ENCODE measurements at regions not wholly inside any gene's neighbourhood (a gene's known extent, or its start where the extent isn't known, plus 50 kb on each side); places are given as distances from the start of the nearest gene placed in this dataset.

DNA sequence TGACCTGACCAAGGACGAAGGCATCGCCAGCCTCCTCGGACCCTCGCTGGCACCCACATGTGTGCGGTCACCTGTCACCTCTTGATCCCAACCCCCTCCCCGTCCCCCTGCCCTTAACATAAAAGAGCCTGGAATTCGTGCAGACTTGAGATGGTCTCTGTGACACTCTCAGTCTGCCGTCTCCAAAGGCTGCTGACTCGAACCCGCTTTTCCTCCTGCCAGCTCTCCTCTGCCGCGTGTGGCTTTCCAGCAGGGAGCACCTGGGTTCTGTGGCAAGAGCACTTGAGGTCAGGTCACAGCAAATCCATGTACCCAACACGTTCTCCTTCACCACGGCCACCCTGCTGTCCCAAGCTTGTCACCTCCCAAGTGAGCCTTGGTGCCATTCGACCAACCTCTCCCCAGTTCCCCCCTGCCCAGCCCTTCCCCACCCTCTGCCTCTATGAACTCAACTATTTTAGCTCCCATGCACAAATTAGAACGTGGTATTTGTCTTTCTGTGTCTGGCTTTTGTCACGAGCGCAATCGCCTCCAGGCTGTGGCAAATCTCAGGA is 207.6 kb downstream of the BRD1 start:
- no peak overlapping the region for H3K27ac ChIP-seq (ENCODE audit: poor library complexity, severe bottlenecking)

DNA sequence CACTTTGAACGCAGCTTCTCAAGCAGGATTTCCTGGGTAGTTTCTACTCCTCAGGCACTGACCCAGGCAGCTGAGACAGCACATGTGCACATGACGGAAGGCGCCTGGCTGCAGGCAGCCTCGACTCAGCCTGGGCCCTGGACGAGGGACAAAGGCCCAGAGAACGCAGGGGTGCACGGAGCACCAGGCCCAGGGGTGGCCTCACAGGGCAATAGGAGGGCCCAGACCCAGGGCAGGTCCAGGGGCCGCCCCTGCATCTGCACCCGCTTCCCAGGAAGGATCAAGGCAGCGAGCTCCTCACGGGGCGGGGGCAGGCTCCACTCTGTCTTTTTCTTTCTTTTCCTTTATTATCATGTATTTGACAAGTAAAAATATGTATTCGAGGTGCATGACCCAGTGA is 208.4 kb downstream of the BRD1 start:
- Histone ChIP-seq H3K4me1 (ENCODE audit: insufficient read depth, poor library complexity, severe bottlenecking) (no peaks in the 10 kb centered on the region), H3K27me3 (ENCODE audit: insufficient read depth, poor library complexity, severe bottlenecking) (peaks cover 3% of the 10 kb centered on the region), H3K4me3 (ENCODE audit: severe bottlenecking) (no peak overlapping the region), H3K36me3 (ENCODE audit: low read depth) (no peaks in the 10 kb centered on the region), H3K27ac (ENCODE audit: poor library complexity, severe bottlenecking) (no peak overlapping the region), H3K9me3 (ENCODE audit: severe bottlenecking) (no peaks in the 10 kb centered on the region)
- TF ChIP-seq, protein P1, sequence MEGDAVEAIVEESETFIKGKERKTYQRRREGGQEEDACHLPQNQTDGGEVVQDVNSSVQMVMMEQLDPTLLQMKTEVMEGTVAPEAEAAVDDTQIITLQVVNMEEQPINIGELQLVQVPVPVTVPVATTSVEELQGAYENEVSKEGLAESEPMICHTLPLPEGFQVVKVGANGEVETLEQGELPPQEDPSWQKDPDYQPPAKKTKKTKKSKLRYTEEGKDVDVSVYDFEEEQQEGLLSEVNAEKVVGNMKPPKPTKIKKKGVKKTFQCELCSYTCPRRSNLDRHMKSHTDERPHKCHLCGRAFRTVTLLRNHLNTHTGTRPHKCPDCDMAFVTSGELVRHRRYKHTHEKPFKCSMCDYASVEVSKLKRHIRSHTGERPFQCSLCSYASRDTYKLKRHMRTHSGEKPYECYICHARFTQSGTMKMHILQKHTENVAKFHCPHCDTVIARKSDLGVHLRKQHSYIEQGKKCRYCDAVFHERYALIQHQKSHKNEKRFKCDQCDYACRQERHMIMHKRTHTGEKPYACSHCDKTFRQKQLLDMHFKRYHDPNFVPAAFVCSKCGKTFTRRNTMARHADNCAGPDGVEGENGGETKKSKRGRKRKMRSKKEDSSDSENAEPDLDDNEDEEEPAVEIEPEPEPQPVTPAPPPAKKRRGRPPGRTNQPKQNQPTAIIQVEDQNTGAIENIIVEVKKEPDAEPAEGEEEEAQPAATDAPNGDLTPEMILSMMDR (IDR thresholded peaks at IDR 0.05; ENCODE audit: poor library complexity, severe bottlenecking), result no peak
- DNase-seq (ENCODE audit: low spot score) (peak; percentile 26), ATAC-seq (ENCODE audit: low read depth) (no peak)

More for the DNA sequence above, 207.6 kb downstream of the BRD1 start:
- H3K27me3 ChIP-seq (ENCODE audit: insufficient read depth, poor library complexity, severe bottlenecking), result peaks cover 3% of the 10 kb centered on the region
- DNase-seq (ENCODE audit: low spot score) (no peak), ATAC-seq (ENCODE audit: low read depth) (no peak)
- H3K9me3 ChIP-seq (ENCODE audit: severe bottlenecking), result no peaks in the 10 kb centered on the region
- no peaks in the 10 kb centered on the region for H3K36me3 ChIP-seq (ENCODE audit: low read depth)
- no peaks in the 10 kb centered on the region for H3K4me1 ChIP-seq (ENCODE audit: insufficient read depth, poor library complexity, severe bottlenecking)
- TF ChIP-seq, protein P1 (IDR thresholded peaks at IDR 0.05; ENCODE audit: poor library complexity, severe bottlenecking), result no peak
- no peak overlapping the region for H3K4me3 ChIP-seq (ENCODE audit: severe bottlenecking)

DNA sequence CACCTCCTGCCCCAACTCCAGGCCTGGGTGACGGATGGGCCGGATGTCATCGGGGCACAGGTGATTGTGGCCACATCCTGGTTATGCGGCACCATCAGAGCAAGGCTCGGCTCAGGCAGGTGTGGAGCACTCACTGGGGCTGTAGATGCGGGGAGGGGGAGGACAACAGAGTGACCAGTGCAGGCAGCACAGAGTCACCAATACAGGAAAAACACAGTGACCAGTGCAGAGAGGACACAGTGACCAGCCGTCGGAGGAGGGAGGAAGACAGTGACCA is 209.1 kb downstream of the BRD1 start:
- TF ChIP-seq, protein P1 (IDR thresholded peaks at IDR 0.05; ENCODE audit: poor library complexity, severe bottlenecking), result no peak
- ATAC-seq (ENCODE audit: low read depth), result no peak
- peaks cover 3% of the 10 kb centered on the region for H3K27me3 ChIP-seq (ENCODE audit: insufficient read depth, poor library complexity, severe bottlenecking)
- H3K4me1 ChIP-seq (ENCODE audit: insufficient read depth, poor library complexity, severe bottlenecking), result no peaks in the 10 kb centered on the region
- no peaks in the 10 kb centered on the region for H3K9me3 ChIP-seq (ENCODE audit: severe bottlenecking)
- H3K27ac ChIP-seq (ENCODE audit: poor library complexity, severe bottlenecking), result no peak overlapping the region
- H3K4me3 ChIP-seq (ENCODE audit: severe bottlenecking), result no peak overlapping the region
- DNase-seq (ENCODE audit: low spot score), result peak; percentile 41
- no peaks in the 10 kb centered on the region for H3K36me3 ChIP-seq (ENCODE audit: low read depth)

DNA sequence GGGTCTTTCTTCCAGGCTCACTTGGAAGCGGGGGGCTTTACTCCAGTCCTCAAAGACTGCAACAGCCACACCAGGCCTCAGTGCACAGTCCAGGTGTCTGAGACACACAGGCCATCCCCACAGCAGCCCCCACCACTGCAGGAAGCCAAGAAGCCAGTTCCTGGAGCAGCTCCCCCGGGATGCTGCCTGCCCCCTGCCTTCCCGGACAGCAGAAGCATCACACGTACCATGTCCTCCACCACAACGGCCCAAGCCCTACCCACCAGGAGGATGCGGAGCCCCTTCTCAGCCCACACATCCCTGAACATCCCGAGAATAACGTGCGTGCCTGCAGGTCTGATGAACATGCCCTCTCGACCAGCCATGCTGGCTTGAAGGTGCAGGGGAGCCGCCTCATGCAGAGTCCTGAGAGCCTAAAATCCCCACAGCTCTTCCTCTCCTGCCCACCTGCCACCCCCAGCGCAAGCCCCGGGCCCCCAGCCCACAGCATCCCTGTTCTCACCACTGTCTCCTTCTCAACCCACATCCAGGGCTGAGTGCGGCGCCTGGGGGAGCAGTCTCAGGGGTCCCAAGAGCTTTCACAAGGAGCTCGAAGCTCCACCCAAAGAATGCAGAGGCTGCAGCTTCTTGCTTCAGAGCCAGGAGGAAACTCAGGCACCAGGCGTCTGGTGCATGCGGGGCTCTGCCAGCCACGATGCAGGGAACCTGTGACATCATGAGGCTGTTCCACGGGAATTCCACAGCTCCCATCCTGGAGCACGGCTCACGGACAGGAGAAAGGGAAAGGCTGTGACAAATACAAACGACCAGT is 209.6 kb downstream of the BRD1 start:
- H3K4me3 ChIP-seq (ENCODE audit: severe bottlenecking), result no peak overlapping the region
- no peaks in the 10 kb centered on the region for H3K9me3 ChIP-seq (ENCODE audit: severe bottlenecking)
- ATAC-seq (ENCODE audit: low read depth) (no peak), DNase-seq (ENCODE audit: low spot score) (peak; percentile 40)
- no peaks in the 10 kb centered on the region for H3K36me3 ChIP-seq (ENCODE audit: low read depth)
- TF ChIP-seq, protein P1 (IDR thresholded peaks at IDR 0.05; ENCODE audit: poor library complexity, severe bottlenecking), result no peak
- peaks cover 3% of the 10 kb centered on the region for H3K27me3 ChIP-seq (ENCODE audit: insufficient read depth, poor library complexity, severe bottlenecking)
- H3K27ac ChIP-seq (ENCODE audit: poor library complexity, severe bottlenecking), result no peak overlapping the region
- no peaks in the 10 kb centered on the region for H3K4me1 ChIP-seq (ENCODE audit: insufficient read depth, poor library complexity, severe bottlenecking)

DNA sequence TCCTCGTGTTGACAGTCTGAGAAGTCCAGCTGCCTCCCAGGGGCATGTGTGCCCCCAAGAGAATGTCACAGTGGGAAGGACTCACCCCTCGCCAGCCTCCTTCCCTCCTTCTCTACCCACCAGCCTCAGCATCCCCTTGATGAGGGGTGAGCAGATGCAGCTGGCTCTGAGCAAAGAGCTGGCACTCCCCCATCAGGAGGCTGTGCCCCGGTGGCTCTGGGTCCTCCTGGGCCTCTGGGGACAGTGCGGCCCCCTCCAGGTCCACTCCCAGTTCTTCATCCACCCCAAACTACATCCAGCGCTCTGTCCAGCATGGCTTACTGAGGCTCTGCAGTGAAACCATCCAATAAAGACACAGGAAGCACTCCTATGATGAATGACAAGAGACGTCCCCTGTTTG is 210.4 kb downstream of the BRD1 start:
- H3K27ac ChIP-seq (ENCODE audit: poor library complexity, severe bottlenecking), result no peak overlapping the region
- TF ChIP-seq, protein P1 (IDR thresholded peaks at IDR 0.05; ENCODE audit: poor library complexity, severe bottlenecking), result no peak
- H3K4me3 ChIP-seq (ENCODE audit: severe bottlenecking), result no peak overlapping the region
- peaks cover 3% of the 10 kb centered on the region for H3K27me3 ChIP-seq (ENCODE audit: insufficient read depth, poor library complexity, severe bottlenecking)
- DNase-seq (ENCODE audit: low spot score) (no peak), ATAC-seq (ENCODE audit: low read depth) (no peak)
- H3K36me3 ChIP-seq (ENCODE audit: low read depth), result no peaks in the 10 kb centered on the region
- no peaks in the 10 kb centered on the region for H3K9me3 ChIP-seq (ENCODE audit: severe bottlenecking)
- no peaks in the 10 kb centered on the region for H3K4me1 ChIP-seq (ENCODE audit: insufficient read depth, poor library complexity, severe bottlenecking)
